Stimulated activated CD8-positive, alpha-beta memory T cell treated with anti-CD3 and anti-CD28 coated beads, Interleukin-2, amount 100 ng/mL, for 1 hour (primary cell): ENCODE measurements at regions not wholly inside any gene's neighbourhood (a gene's known extent, or its start where the extent isn't known, plus 50 kb on each side); places are given as distances from the start of the nearest gene placed in this dataset.

Source experiments
- DNase-seq, 2 donors: peaks; one replicate each; pipeline ENCODE4 v3.0.0-alpha.2; 2020; ENCODE audit warnings: low read depth in 2 of 2

GRCh38 chr9:110143485-110143884, 64.5 kb downstream of the C9orf152 start:
- DNase-seq = no peak

GRCh38 chr9:110143950-110144545, 63.9 kb downstream of the C9orf152 start:
- DNase-seq = no peak

- DNase-seq = no peak
Measured at GRCh38 chr9:110146373-110146772, 61.6 kb downstream of the C9orf152 start.

GRCh38 chr9:110148384-110148783, 59.6 kb downstream of the C9orf152 start:
- DNase-seq = no peak

GRCh38 chr9:110148891-110149290, 59.1 kb downstream of the C9orf152 start:
- no peak for DNase-seq
